ENCODE measurements at regions not wholly inside any gene's neighbourhood (a gene's known extent, or its start where the extent isn't known, plus 50 kb on each side); places are given as distances from the start of the nearest gene placed in this dataset.

DNA sequence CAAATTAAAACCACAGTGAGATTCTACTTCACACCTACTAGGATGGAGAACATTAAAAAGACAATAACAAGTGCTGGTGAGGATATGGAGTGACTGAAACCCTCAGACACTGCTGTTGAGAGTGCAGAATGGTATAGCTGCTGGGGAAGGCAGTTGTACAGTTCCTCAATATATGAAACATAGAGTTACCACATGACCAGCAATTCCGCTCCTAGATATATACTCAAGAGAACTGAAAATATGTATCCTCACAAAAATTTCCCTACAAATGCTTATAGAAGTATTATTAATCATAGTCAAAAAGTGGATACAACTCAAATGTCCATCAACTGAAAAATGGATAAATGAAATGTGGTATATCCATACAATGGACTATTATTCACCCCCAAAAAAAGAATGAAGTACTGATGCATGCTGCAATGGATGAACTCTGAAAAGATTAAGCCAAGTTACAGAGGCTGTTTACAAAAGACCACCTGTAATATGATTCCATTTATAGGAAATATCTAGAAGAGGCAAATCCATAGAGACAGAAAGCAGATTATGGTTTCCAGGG lies 164.7 kb upstream of the IGF1R start:
- H3K4me2 ChIP-seq (ENCODE audit: low read depth, low read length, poor library complexity, severe bottlenecking): no peak overlapping the region
- H2AFZ ChIP-seq (ENCODE audit: low read length): no peak overlapping the region
- no peaks in the 10 kb centered on the region for H3K27me3 ChIP-seq (ENCODE audit: insufficient read depth, low read length, poor library complexity, severe bottlenecking)
- H3K4me1 ChIP-seq (ENCODE audit: insufficient read depth, low read length, poor library complexity, severe bottlenecking): no peaks in the 10 kb centered on the region
- H3K36me3 ChIP-seq (ENCODE audit: insufficient read depth, low read length): no peaks in the 10 kb centered on the region
- TF ChIP-seq EZH2phosphoT487 (IDR thresholded peaks at IDR 0.05; ENCODE audit: borderline replicate concordance): no peak
- no peak overlapping the region for H3K9ac ChIP-seq (ENCODE audit: low read depth, low read length, poor library complexity, severe bottlenecking)
- H3K9me3 ChIP-seq (ENCODE audit: insufficient read depth, low read depth, low read length): peaks cover 8% of the 10 kb centered on the region; the same call in 1 of the 2 replicates
- H3K9me2 ChIP-seq (replicated peaks; ENCODE audit: low read depth, low read length): no peaks in the 10 kb centered on the region
- no peaks in the 10 kb centered on the region for H3K79me2 ChIP-seq (ENCODE audit: insufficient read depth, low read length)
- H4K20me1 ChIP-seq (ENCODE audit: insufficient read depth, low read length, poor library complexity, severe bottlenecking): no peaks in the 10 kb centered on the region
- no peaks in the 10 kb centered on the region for H3F3A ChIP-seq (ENCODE audit: low read depth)
- no peak overlapping the region for H3K4me3 ChIP-seq (ENCODE audit: low read length, poor library complexity, severe bottlenecking)

DNA sequence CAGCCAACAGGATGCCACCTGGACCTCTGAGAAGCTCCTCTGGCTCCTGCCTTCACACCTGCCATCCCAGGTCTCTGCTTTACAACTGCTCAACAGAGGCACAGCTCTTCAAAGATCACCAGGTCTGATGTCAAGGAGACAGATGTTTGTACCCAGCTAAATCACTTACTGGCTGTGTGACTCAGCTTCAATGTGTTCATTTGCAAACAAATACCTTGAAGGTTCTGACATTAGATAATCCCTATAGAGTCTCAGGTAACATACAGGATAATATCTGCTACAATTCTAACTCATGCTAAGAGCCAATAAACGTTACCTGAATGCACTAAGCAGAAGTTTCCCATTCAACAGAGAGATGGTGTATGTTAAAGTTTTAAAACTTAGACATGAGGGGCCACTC lies 163.4 kb upstream of the IGF1R start:
- Histone ChIP-seq H3K9ac (ENCODE audit: low read depth, low read length, poor library complexity, severe bottlenecking) (no peak overlapping the region), H3K27me3 (ENCODE audit: insufficient read depth, low read length, poor library complexity, severe bottlenecking) (no peaks in the 10 kb centered on the region), H2AFZ (ENCODE audit: low read length) (no peak overlapping the region), H3K36me3 (ENCODE audit: insufficient read depth, low read length) (no peaks in the 10 kb centered on the region), H3K9me2 (replicated peaks; ENCODE audit: low read depth, low read length) (no peaks in the 10 kb centered on the region), H3F3A (ENCODE audit: low read depth) (no peaks in the 10 kb centered on the region), H3K4me3 (ENCODE audit: low read length, poor library complexity, severe bottlenecking) (no peak overlapping the region), H3K4me1 (ENCODE audit: insufficient read depth, low read length, poor library complexity, severe bottlenecking) (no peaks in the 10 kb centered on the region), H3K4me2 (ENCODE audit: low read depth, low read length, poor library complexity, severe bottlenecking) (no peak overlapping the region), H3K79me2 (ENCODE audit: insufficient read depth, low read length) (no peaks in the 10 kb centered on the region), H3K9me3 (ENCODE audit: insufficient read depth, low read depth, low read length) (peaks cover 8% of the 10 kb centered on the region; the same call in 1 of the 2 replicates), H4K20me1 (ENCODE audit: insufficient read depth, low read length, poor library complexity, severe bottlenecking) (no peaks in the 10 kb centered on the region)
- TF ChIP-seq, protein P1, sequence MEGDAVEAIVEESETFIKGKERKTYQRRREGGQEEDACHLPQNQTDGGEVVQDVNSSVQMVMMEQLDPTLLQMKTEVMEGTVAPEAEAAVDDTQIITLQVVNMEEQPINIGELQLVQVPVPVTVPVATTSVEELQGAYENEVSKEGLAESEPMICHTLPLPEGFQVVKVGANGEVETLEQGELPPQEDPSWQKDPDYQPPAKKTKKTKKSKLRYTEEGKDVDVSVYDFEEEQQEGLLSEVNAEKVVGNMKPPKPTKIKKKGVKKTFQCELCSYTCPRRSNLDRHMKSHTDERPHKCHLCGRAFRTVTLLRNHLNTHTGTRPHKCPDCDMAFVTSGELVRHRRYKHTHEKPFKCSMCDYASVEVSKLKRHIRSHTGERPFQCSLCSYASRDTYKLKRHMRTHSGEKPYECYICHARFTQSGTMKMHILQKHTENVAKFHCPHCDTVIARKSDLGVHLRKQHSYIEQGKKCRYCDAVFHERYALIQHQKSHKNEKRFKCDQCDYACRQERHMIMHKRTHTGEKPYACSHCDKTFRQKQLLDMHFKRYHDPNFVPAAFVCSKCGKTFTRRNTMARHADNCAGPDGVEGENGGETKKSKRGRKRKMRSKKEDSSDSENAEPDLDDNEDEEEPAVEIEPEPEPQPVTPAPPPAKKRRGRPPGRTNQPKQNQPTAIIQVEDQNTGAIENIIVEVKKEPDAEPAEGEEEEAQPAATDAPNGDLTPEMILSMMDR (conservative IDR thresholded peaks at IDR 0.05; ENCODE audit: low read length): no peak

DNA sequence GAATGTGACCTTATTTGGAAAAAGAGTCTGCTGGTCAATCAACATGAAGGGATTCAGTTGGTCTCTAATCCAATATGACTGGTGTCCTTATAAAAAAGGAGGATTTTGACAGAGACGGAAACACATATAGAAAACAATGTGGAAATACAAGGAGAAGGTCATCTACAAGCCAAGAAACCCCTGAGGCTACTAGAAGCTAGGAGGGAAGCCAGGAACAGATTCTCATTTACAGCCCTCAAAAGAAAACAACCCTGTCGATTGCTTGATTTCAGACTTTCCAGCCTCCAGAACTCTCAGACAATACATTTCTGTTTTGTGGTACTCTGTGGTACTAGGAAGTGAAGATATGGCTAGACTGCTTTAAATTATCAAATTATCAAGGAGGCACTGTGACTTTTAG lies 162.9 kb upstream of the IGF1R start:
- Histone ChIP-seq H3K9me3 (ENCODE audit: insufficient read depth, low read depth, low read length) (peaks cover 8% of the 10 kb centered on the region; the same call in 1 of the 2 replicates), H3K9me2 (replicated peaks; ENCODE audit: low read depth, low read length) (no peaks in the 10 kb centered on the region), H3K9ac (ENCODE audit: low read depth, low read length, poor library complexity, severe bottlenecking) (no peak overlapping the region), H3K79me2 (ENCODE audit: insufficient read depth, low read length) (no peaks in the 10 kb centered on the region), H3K4me1 (ENCODE audit: insufficient read depth, low read length, poor library complexity, severe bottlenecking) (no peaks in the 10 kb centered on the region), H4K20me1 (ENCODE audit: insufficient read depth, low read length, poor library complexity, severe bottlenecking) (no peaks in the 10 kb centered on the region), H3F3A (ENCODE audit: low read depth) (no peaks in the 10 kb centered on the region), H3K4me3 (ENCODE audit: low read length, poor library complexity, severe bottlenecking) (no peak overlapping the region), H3K36me3 (ENCODE audit: insufficient read depth, low read length) (no peaks in the 10 kb centered on the region), H3K4me2 (ENCODE audit: low read depth, low read length, poor library complexity, severe bottlenecking) (no peak overlapping the region), H3K27me3 (ENCODE audit: insufficient read depth, low read length, poor library complexity, severe bottlenecking) (no peaks in the 10 kb centered on the region), H2AFZ (ENCODE audit: low read length) (no peak overlapping the region)
- TF ChIP-seq, protein P1 (conservative IDR thresholded peaks at IDR 0.05; ENCODE audit: low read length): no peak
- TF ChIP-seq EZH2phosphoT487 (IDR thresholded peaks at IDR 0.05; ENCODE audit: borderline replicate concordance): no peak

- Histone ChIP-seq H3K4me2 (ENCODE audit: low read depth, low read length, poor library complexity, severe bottlenecking) (no peak overlapping the region), H3K4me1 (ENCODE audit: insufficient read depth, low read length, poor library complexity, severe bottlenecking) (no peaks in the 10 kb centered on the region), H2AFZ (ENCODE audit: low read length) (no peak overlapping the region), H4K20me1 (ENCODE audit: insufficient read depth, low read length, poor library complexity, severe bottlenecking) (no peaks in the 10 kb centered on the region), H3K36me3 (ENCODE audit: insufficient read depth, low read length) (no peaks in the 10 kb centered on the region), H3K9me3 (ENCODE audit: insufficient read depth, low read depth, low read length) (no peaks in the 10 kb centered on the region), H3K9me2 (replicated peaks; ENCODE audit: low read depth, low read length) (no peaks in the 10 kb centered on the region), H3K79me2 (ENCODE audit: insufficient read depth, low read length) (no peaks in the 10 kb centered on the region), H3K27me3 (ENCODE audit: insufficient read depth, low read length, poor library complexity, severe bottlenecking) (no peaks in the 10 kb centered on the region), H3F3A (ENCODE audit: low read depth) (no peaks in the 10 kb centered on the region), H3K9ac (ENCODE audit: low read depth, low read length, poor library complexity, severe bottlenecking) (no peak overlapping the region), H3K4me3 (ENCODE audit: low read length, poor library complexity, severe bottlenecking) (no peak overlapping the region)
- no peak for TF ChIP-seq EZH2phosphoT487 (IDR thresholded peaks at IDR 0.05; ENCODE audit: borderline replicate concordance)
- TF ChIP-seq, protein P1 (conservative IDR thresholded peaks at IDR 0.05; ENCODE audit: low read length): no peak
Measured at GRCh38 chr15:98493966-98494511, 154.3 kb upstream of the IGF1R start.

Data from Loucy (cell line).